Gastroesophageal sphincter (tissue), 3 donors: ENCODE measurements at regions not wholly inside any gene's neighbourhood (a gene's known extent, or its start where the extent isn't known, plus 50 kb on each side); places are given as distances from the start of the nearest gene placed in this dataset.

Experiments used
- POLR2A ChIP-seq, 2 donors: fragments of 450-650 bp; IDR thresholded peaks; one replicate each; pipeline ENCODE4 v1.6.1; 2017; ENCODE audit warnings: antibody characterized with exemption in 2 of 2, mild to moderate bottlenecking in 2 of 2, moderate library complexity in 1 of 2
- POLR2AphosphoS5 ChIP-seq: sonication (generic); formaldehyde crosslinking; IDR thresholded peaks from one replicate; pipeline ENCODE4 v1.6.1; 2017; ENCODE audit warnings: antibody characterized with exemption
- TF ChIP-seq, protein P1 (sequence below), 4 experiments: fragments of 200-600 bp in 2 of 4; fragments of 450-650 bp in 2 of 4; sonication (generic) in 1 of 4; IDR thresholded peaks; one replicate each; pipeline ENCODE4 v1.5.1; 2017 to 2019; ENCODE audit warnings: antibody characterized with exemption in 4 of 4, mild to moderate bottlenecking in 2 of 4, moderate library complexity in 2 of 4

DNA sequence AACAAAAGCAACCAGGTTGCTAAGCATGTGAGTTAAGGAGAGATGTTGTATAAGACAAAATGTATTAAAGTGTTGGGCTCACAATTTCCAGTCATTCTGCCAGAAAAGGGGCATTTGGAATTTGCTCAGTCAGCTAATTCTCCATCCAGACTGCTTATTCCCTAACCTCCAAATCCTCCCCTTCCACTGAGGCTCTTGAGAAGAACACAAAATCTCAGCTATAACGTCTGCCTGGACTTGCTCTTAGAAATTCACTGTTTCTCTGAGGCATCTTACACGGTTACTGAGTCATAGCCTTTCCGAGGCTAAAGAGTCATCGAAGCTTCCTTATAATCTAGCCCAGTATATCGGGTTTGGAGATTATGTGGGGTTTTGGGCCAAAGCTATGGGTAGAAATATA, 548.2 kb upstream of the ADGRL4 start:
- TF ChIP-seq, protein P1, sequence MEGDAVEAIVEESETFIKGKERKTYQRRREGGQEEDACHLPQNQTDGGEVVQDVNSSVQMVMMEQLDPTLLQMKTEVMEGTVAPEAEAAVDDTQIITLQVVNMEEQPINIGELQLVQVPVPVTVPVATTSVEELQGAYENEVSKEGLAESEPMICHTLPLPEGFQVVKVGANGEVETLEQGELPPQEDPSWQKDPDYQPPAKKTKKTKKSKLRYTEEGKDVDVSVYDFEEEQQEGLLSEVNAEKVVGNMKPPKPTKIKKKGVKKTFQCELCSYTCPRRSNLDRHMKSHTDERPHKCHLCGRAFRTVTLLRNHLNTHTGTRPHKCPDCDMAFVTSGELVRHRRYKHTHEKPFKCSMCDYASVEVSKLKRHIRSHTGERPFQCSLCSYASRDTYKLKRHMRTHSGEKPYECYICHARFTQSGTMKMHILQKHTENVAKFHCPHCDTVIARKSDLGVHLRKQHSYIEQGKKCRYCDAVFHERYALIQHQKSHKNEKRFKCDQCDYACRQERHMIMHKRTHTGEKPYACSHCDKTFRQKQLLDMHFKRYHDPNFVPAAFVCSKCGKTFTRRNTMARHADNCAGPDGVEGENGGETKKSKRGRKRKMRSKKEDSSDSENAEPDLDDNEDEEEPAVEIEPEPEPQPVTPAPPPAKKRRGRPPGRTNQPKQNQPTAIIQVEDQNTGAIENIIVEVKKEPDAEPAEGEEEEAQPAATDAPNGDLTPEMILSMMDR (IDR thresholded peaks at IDR 0.05) = no peak
- TF ChIP-seq POLR2A (IDR thresholded peaks at IDR 0.05) (no peak), POLR2AphosphoS5 (no peak)
